SU-DHL-6 (cell line): ENCODE measurements at regions not wholly inside any gene's neighbourhood (a gene's known extent, or its start where the extent isn't known, plus 50 kb on each side); places are given as distances from the start of the nearest gene placed in this dataset.

Source experiments
- H2AFZ ChIP-seq: fragments of 200-600 bp; sonication (generic); 2 replicates; pipeline ENCODE4 v1.6.1; 2014; ENCODE audit warnings: low read depth, mild to moderate bottlenecking, moderate library complexity, mixed read lengths, antibody characterized with exemption, low read length; ENCODE audit not compliant: severe bottlenecking
- H3F3A ChIP-seq: fragments of 200-600 bp; shearing (Covaris generic); 2 replicates; pipeline ENCODE4 v1.6.0; 2016; ENCODE audit warnings: antibody characterized with exemption, mild to moderate bottlenecking; ENCODE audit not compliant: insufficient read depth
- H3K27ac ChIP-seq: fragments of 200-600 bp; sonication (generic); 2 replicates; pipeline ENCODE4 v1.5.1; 2016; ENCODE audit warnings: low read depth, mild to moderate bottlenecking, low read length, moderate library complexity, mixed read lengths
- H3K27me3 ChIP-seq: fragments of 200-600 bp; sonication (generic), shearing (Covaris generic); 2 replicates; pipeline ENCODE4 v1.6.0; 2014; ENCODE audit warnings: mild to moderate bottlenecking, low read length
- H3K36me3 ChIP-seq: fragments of 200-600 bp; sonication (generic); 2 replicates; pipeline ENCODE4 v1.6.1; 2014; ENCODE audit warnings: mild to moderate bottlenecking, low read length, mixed read lengths
- H3K4me2 ChIP-seq: fragments of 300-600, 200-600 bp; shearing (Covaris generic), sonication (generic); 2 replicates; pipeline ENCODE4 v1.6.0; 2014; ENCODE audit warnings: low read length, low read depth, mild to moderate bottlenecking; ENCODE audit not compliant: poor library complexity, severe bottlenecking
- H3K4me3 ChIP-seq: fragments of 200-600 bp; sonication (generic); 2 replicates; pipeline ENCODE4 v1.5.1; 2014; ENCODE audit warnings: antibody characterized with exemption, low read length, mild to moderate bottlenecking, mixed read lengths; ENCODE audit not compliant: insufficient read depth, poor library complexity, severe bottlenecking
- H3K79me2 ChIP-seq: fragments of 200-600 bp; sonication (generic); 2 replicates; pipeline ENCODE4 v1.6.1; 2014; ENCODE audit warnings: mild to moderate bottlenecking, low read length, moderate library complexity; ENCODE audit not compliant: insufficient read depth
- H3K9ac ChIP-seq: fragments of 200-600 bp; sonication (generic); 2 replicates; pipeline ENCODE4 v1.7.0; 2014; ENCODE audit warnings: mild to moderate bottlenecking, low read length
- H3K9me2 ChIP-seq: fragments of 200-600 bp; sonication (generic); replicated peaks from 2 replicates; pipeline ENCODE4 v1.6.1; 2014; ENCODE audit warnings: low read length; ENCODE audit not compliant: insufficient read depth
- H3K9me3 ChIP-seq: fragments of 200-600 bp; sonication (generic); 2 replicates; pipeline ENCODE4 v1.6.1; 2014; ENCODE audit warnings: low read length, mixed read lengths; ENCODE audit not compliant: insufficient read depth
- H4K20me1 ChIP-seq: fragments of 200-600 bp; sonication (generic); 2 replicates; pipeline ENCODE4 v1.6.1; 2014; ENCODE audit warnings: low read depth, mild to moderate bottlenecking, antibody characterized with exemption, low read length, moderate library complexity, mixed read lengths
- CTCF ChIP-seq: fragments of 200-600 bp; sonication (generic); IDR thresholded peaks from one replicate; pipeline ENCODE4 v1.5.1; 2017; ENCODE audit warnings: antibody characterized with exemption, mild to moderate bottlenecking, low read length, moderate library complexity; ENCODE audit not compliant: insufficient read depth, poor library complexity, severe bottlenecking
- EZH2phosphoT487 ChIP-seq: fragments of 200-600 bp; sonication (generic), shearing (Covaris generic); conservative IDR thresholded peaks from 2 replicates; pipeline ENCODE4 v1.6.1; 2018; ENCODE audit warnings: mild to moderate bottlenecking, antibody characterized with exemption, low read length, moderate library complexity, mixed read lengths

GRCh38 chr14:54257424-54257823 lies 139.4 kb upstream of the CDKN3 start:
- Histone ChIP-seq H3K9me2 (no peaks in the 10 kb centered on the region), H4K20me1 (no peaks in the 10 kb centered on the region), H3K9ac (no peak overlapping the region), H3K4me3 (no peak overlapping the region), H2AFZ (no peak overlapping the region), H3K9me3 (no peaks in the 10 kb centered on the region), H3K4me2 (no peak overlapping the region), H3K27ac (no peak overlapping the region), H3K36me3 (no peaks in the 10 kb centered on the region), H3K79me2 (no peaks in the 10 kb centered on the region), H3F3A (no peaks in the 10 kb centered on the region), H3K27me3 (no peaks in the 10 kb centered on the region)
- no peak for TF ChIP-seq CTCF
- TF ChIP-seq EZH2phosphoT487 = no peak

GRCh38 chr14:54258382-54258781 lies 138.4 kb upstream of the CDKN3 start:
- H2AFZ ChIP-seq = no peak overlapping the region

GRCh38 chr14:54259821-54260220 lies 137.0 kb upstream of the CDKN3 start:
- Histone ChIP-seq H3K9ac (no peak overlapping the region), H3K79me2 (no peaks in the 10 kb centered on the region), H3K4me3 (no peak overlapping the region), H4K20me1 (no peaks in the 10 kb centered on the region), H3K27ac (no peak overlapping the region), H3F3A (no peaks in the 10 kb centered on the region), H3K36me3 (no peaks in the 10 kb centered on the region), H3K9me3 (no peaks in the 10 kb centered on the region), H3K4me2 (no peak overlapping the region), H3K27me3 (no peaks in the 10 kb centered on the region), H3K9me2 (no peaks in the 10 kb centered on the region), H2AFZ (no peak overlapping the region)
- no peak for TF ChIP-seq CTCF
- TF ChIP-seq EZH2phosphoT487 = no peak

More at GRCh38 chr14:54258382-54258781, 138.4 kb upstream of the CDKN3 start:
- H4K20me1 ChIP-seq = no peaks in the 10 kb centered on the region
- H3K9me3 ChIP-seq = no peaks in the 10 kb centered on the region
- no peaks in the 10 kb centered on the region for H3K27me3 ChIP-seq
- TF ChIP-seq EZH2phosphoT487 = no peak
- TF ChIP-seq CTCF = no peak
- no peak overlapping the region for H3K4me3 ChIP-seq
- no peaks in the 10 kb centered on the region for H3K9me2 ChIP-seq
- no peak overlapping the region for H3K9ac ChIP-seq
- no peaks in the 10 kb centered on the region for H3F3A ChIP-seq
- no peaks in the 10 kb centered on the region for H3K36me3 ChIP-seq
- H3K4me2 ChIP-seq = no peak overlapping the region
- no peak overlapping the region for H3K27ac ChIP-seq
- H3K79me2 ChIP-seq = no peaks in the 10 kb centered on the region
